K562 (cell line): ENCODE measurements at regions not wholly inside any gene's neighbourhood (a gene's known extent, or its start where the extent isn't known, plus 50 kb on each side); places are given as distances from the start of the nearest gene placed in this dataset.

Experiments used
- ATAC-seq: fragments of 200-7000 bp; cut with Tn5 transposase; 3 replicates; pipeline ENCODE4 v1.9.1; 2020; ENCODE audit warnings: moderate library complexity
- BruUV-seq: library from RNA; stranded (reverse); fragments of 400-500 nt; replicated peaks from 2 replicates; lab custom pipeline; 2021; lab: Mats Ljungman, UMichigan
- CTCF ChIA-PET: fragments of 300-600 bp; formaldehyde crosslinking; extraction: SDS; loops from one replicate; lab custom pipeline; 2021; ENCODE audit warnings: low intra/inter-chr PET ratio; lab: Yijun Ruan, JAX
- POLR2A ChIA-PET: fragments of 300-600, 350-650 bp; sonication (Branson Sonifier 250); formaldehyde crosslinking; extraction: SDS; loops from one replicate; lab custom pipeline; 2021; ENCODE audit warnings: antibody characterized with exemption, inconsistent platforms; lab: Yijun Ruan, JAX
- DNase-seq, 4 experiments: peaks; one replicate each; pipeline versions ENCODE4 v3.0.0 to v3.0.0-alpha.2; 2011 to 2018; ENCODE audit warnings: low spot score in 3 of 4, mixed read lengths in 3 of 4; ENCODE audit errors: extremely low read depth in 1 of 4
- FAIRE-seq: peaks from 2 replicates; lab custom pipeline; 2011; peaks lifted over from hg19 to GRCh38; lab: Jason Lieb, UNC
- H2AFZ ChIP-seq: 2 replicates; pipeline ENCODE4 v1.6.0; 2011; ENCODE audit warnings: low read depth, low read length, control low read depth, inconsistent platforms
- H3K27ac ChIP-seq: fragments of 200-600 bp; 3 replicates; pipeline ENCODE4 v1.8.0; 2011; ENCODE audit warnings: low read depth, mild to moderate bottlenecking, control low read depth, inconsistent platforms, low read length, moderate library complexity, mixed read lengths; ENCODE audit errors: extremely low read depth
- H3K27me3 ChIP-seq, 2 experiments: fragments of 300-600 bp in 1 of 2; 2 replicates in 1 of 2; 3 replicates in 1 of 2; pipeline versions ENCODE4 v1.6.0 to v1.8.0; 2011; ENCODE audit warnings: inconsistent platforms in 2 of 2, low read length in 2 of 2, mild to moderate bottlenecking in 1 of 2, mixed read lengths in 1 of 2, moderate library complexity in 1 of 2; ENCODE audit not compliant: control insufficient read depth in 2 of 2, insufficient read depth in 2 of 2
- H3K36me3 ChIP-seq: fragments of 300-600 bp; 3 replicates; pipeline ENCODE4 v1.8.0; 2011; ENCODE audit warnings: mild to moderate bottlenecking, low read length, inconsistent platforms; ENCODE audit not compliant: control insufficient read depth, insufficient read depth
- H3K4me1 ChIP-seq, 2 experiments: fragments of 200-600 bp in 1 of 2; replicated peaks in 1 of 2; 2 replicates in 1 of 2; 3 replicates in 1 of 2; pipeline versions ENCODE4 v1.5.1 to v1.8.0; 2011; ENCODE audit warnings: inconsistent platforms in 2 of 2, low read length in 2 of 2, mild to moderate bottlenecking in 1 of 2, mixed read lengths in 1 of 2, moderate library complexity in 1 of 2; ENCODE audit not compliant: control insufficient read depth in 2 of 2, insufficient read depth in 2 of 2
- H3K4me2 ChIP-seq: 2 replicates; pipeline ENCODE4 v1.6.1; 2011; ENCODE audit warnings: low read length, control low read depth, inconsistent platforms, mixed read lengths; ENCODE audit not compliant: insufficient read depth
- H3K4me3 ChIP-seq: fragments of 200-600 bp; sonication (generic), shearing (Covaris generic); 2 replicates; pipeline ENCODE4 v1.5.1; 2016; ENCODE audit warnings: control low read depth, inconsistent platforms
- H3K79me2 ChIP-seq: fragments of 200-600 bp; 3 replicates; pipeline ENCODE4 v1.8.0; 2011; ENCODE audit warnings: low read length, inconsistent platforms; ENCODE audit not compliant: control insufficient read depth, insufficient read depth
- H3K9ac ChIP-seq, 2 experiments: 2 replicates each; pipeline versions ENCODE4 v1.6.0 to v1.6.1; 2011; ENCODE audit warnings: low read depth in 2 of 2, low read length in 2 of 2, control low read depth in 1 of 2, inconsistent platforms in 1 of 2, mild to moderate bottlenecking in 1 of 2, mixed read lengths in 1 of 2; ENCODE audit not compliant: insufficient read depth in 1 of 2
- H3K9me1 ChIP-seq: one replicate; pipeline ENCODE4 v1.6.0; 2011; ENCODE audit warnings: inconsistent platforms, mild to moderate bottlenecking, low read length, moderate library complexity; ENCODE audit not compliant: control insufficient read depth, insufficient read depth
- H3K9me3 ChIP-seq: replicated peaks from 2 replicates; pipeline ENCODE4 v1.5.1; 2011; ENCODE audit warnings: low read depth, low read length, inconsistent platforms; ENCODE audit not compliant: control insufficient read depth, insufficient read depth
- H4K20me1 ChIP-seq: replicated peaks from 2 replicates; pipeline ENCODE4 v1.6.1; 2011; ENCODE audit warnings: low read length, inconsistent platforms, mixed read lengths; ENCODE audit not compliant: control insufficient read depth, insufficient read depth
- KDM4B ChIP-seq, 2 experiments: fragments of 450-650 bp in 1 of 2; sonication (generic) in 1 of 2; IDR thresholded peaks; 2 replicates each; pipeline ENCODE4 v1.6.1; 2016 to 2017; ENCODE audit warnings: borderline replicate concordance in 2 of 2, antibody characterized with exemption in 1 of 2, low read depth in 1 of 2, mild to moderate bottlenecking in 1 of 2
- MECOM ChIP-seq: fragments of 250-450 bp; sonication (Bioruptor Pico); IDR thresholded peaks from 2 replicates; pipeline ENCODE4 v1.8.0; 2022; ENCODE audit warnings: inconsistent platforms
- NR4A1 ChIP-seq, 2 experiments: fragments of 250-450 bp in 1 of 2; fragments of 450-650 bp in 1 of 2; sonication (Bioruptor Pico) in 1 of 2; IDR thresholded peaks; 2 replicates each; pipeline versions ENCODE4 v1.4.0 to v1.6.1; 2016 to 2020; ENCODE audit warnings: mild to moderate bottlenecking in 2 of 2, missing compliant biosample characterization in 1 of 2, missing genetic modification characterization in 1 of 2, moderate library complexity in 1 of 2
- WGBS: fragments of 100-300 bp; shearing (Covaris generic); methylation state at CpG from one replicate; pipeline ENCODE4 v1.1.6; 2016; ENCODE audit warnings: low coverage, mixed read lengths; ENCODE audit not compliant: insufficient coverage; ENCODE audit errors: missing lambda C conversion rate; 5-methylcytosine and 5-hydroxymethylcytosine counted together
- in situ Hi-C: fragments of 300-500 bp; cut with MboI; formaldehyde crosslinking; loops from 4 replicates; pipeline ENCODE4 v1.15.0; 2018; ENCODE audit warnings: inconsistent platforms, mixed read lengths
- intact Hi-C: fragments of 100-400 bp; cut with micrococcal nuclease; formaldehyde crosslinking; loops from 2 replicates; pipeline ENCODE4 v1.14.2; 2022
- TF ChIP-seq, protein P1 (sequence below): fragments of 450-650 bp; formaldehyde crosslinking; IDR thresholded peaks from 2 replicates; pipeline ENCODE4 v1.4.0; 2022; ENCODE audit warnings: mild to moderate bottlenecking, moderate library complexity

DNA sequence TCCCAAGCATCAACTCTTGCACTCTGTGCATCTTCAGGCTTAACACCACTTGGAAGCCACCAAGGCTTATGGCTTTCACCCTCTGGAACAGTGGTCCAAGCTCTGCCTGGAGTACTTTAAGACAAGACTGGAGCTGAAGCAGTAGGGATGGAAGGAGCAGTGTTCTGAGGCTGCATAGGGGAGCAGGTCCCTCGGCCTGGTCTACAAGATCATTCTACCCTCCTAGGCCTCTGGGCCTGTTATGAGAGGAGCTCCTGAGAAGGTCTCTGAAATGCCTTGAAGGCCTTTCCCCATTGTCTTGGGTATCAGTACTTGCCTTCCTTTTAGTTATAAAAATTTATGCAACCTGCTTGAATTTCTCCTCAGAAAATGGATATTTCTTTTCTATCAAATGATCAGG is 286.7 kb downstream of the CPXCR1 start (continued):
- TF ChIP-seq NR4A1 (CRISPR knock-in tag; IDR thresholded peaks at IDR 0.05) (no peak), NR4A1 (tag; IDR thresholded peaks at IDR 0.05) (no peak)
- TF ChIP-seq, protein P1, sequence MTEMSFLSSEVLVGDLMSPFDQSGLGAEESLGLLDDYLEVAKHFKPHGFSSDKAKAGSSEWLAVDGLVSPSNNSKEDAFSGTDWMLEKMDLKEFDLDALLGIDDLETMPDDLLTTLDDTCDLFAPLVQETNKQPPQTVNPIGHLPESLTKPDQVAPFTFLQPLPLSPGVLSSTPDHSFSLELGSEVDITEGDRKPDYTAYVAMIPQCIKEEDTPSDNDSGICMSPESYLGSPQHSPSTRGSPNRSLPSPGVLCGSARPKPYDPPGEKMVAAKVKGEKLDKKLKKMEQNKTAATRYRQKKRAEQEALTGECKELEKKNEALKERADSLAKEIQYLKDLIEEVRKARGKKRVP, result no peak

DNA sequence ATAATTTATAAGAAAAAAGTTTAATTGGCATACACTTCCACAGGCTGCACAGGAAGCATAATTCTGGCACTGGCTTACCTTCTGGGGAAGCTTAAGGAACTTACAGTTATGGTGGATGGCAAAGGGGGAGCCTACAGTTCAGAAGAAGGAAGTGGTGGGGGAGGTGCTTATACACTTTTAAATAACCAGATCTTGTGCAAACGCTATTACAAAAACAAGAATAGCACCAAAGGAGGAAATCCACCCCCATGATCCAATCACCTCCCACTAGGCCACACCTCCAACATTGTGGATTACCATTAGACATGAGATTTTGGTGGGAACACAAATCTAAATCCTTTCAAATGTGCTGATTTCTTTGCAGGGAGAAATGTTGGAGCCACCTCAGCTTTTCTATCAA is 287.7 kb downstream of the CPXCR1 start:
- ChIA-PET POLR2A (no interaction called here), CTCF (no interaction called here)
- no peaks in the 10 kb centered on the region for H3K27me3 ChIP-seq
- no peak overlapping the region for H2AFZ ChIP-seq
- H3K4me2 ChIP-seq, result no peak overlapping the region
- H3K9me1 ChIP-seq, result no peaks in the 10 kb centered on the region
- no peak overlapping the region for H3K9ac ChIP-seq
- in situ Hi-C loops, result no loop called here
- H4K20me1 ChIP-seq, result no peaks in the 10 kb centered on the region
- BruUV-seq, result no TSS peak
- no peaks in the 10 kb centered on the region for H3K79me2 ChIP-seq
- no peaks in the 10 kb centered on the region for H3K36me3 ChIP-seq
- no peak overlapping the region for H3K27ac ChIP-seq
- H3K9me3 ChIP-seq, result no peaks in the 10 kb centered on the region
- no peak for FAIRE-seq
- intact Hi-C loops, result no loop called here
- ATAC-seq, result no peak
- TF ChIP-seq MECOM (CRISPR knock-in tag), result no peak
- H3K4me3 ChIP-seq, result no peak overlapping the region
- WGBS, result no CpG with 5 or more reads among the region's 1 CpG
- H3K4me1 ChIP-seq, result no peaks in the 10 kb centered on the region
- no peak for DNase-seq

DNA sequence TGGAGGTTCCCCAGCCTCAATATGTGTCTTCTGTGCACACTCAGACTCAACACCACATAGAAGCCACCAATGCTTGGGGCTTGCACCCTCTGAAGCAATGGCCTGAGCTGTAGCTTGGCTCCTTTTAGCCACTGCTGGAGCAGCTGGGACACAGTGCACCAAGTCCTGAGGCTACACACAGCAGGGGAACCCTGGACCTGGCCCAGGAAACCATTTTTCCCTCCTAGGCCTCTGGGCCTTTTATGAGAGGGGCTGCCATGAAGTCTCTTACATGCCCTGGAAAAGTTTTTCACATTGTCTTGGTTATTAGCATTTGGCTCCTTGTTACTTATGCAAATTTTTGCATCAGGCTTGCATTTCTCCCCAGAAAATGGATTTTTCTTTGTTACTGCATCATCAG is 306.2 kb downstream of the CPXCR1 start:
- no peak overlapping the region for H3K9ac ChIP-seq
- H3K4me2 ChIP-seq, result no peak overlapping the region
- no peaks in the 10 kb centered on the region for H3K27me3 ChIP-seq
- no peaks in the 10 kb centered on the region for H3K36me3 ChIP-seq
- in situ Hi-C loops, result no loop called here
- no peak overlapping the region for H3K27ac ChIP-seq
- H4K20me1 ChIP-seq, result no peaks in the 10 kb centered on the region
- no peaks in the 10 kb centered on the region for H3K79me2 ChIP-seq
- ChIA-PET CTCF (no interaction called here), POLR2A (no interaction called here)
- H2AFZ ChIP-seq, result no peak overlapping the region
- FAIRE-seq (no peak), DNase-seq (no peak), ATAC-seq (no peak)
- no peaks in the 10 kb centered on the region for H3K9me1 ChIP-seq
- BruUV-seq, result no TSS peak
- intact Hi-C loops, result no loop called here
- H3K9me3 ChIP-seq, result 0 out of 2 replicates have a peak, but pooled peaks cover 2% of the 10 kb centered on the region
- H3K4me1 ChIP-seq, result no peaks in the 10 kb centered on the region
- no peak overlapping the region for H3K4me3 ChIP-seq
- TF ChIP-seq KDM4B (IDR thresholded peaks at IDR 0.05; ENCODE audit: borderline replicate concordance in 2 of 2, low read depth in 1 of 2), result no peak
